Osteoblast (primary cell): ENCODE measurements at regions not wholly inside any gene's neighbourhood (a gene's known extent, or its start where the extent isn't known, plus 50 kb on each side); places are given as distances from the start of the nearest gene placed in this dataset.

Source experiments
- DNase-seq: peaks from one replicate; pipeline ENCODE4 v3.0.0; 2011; ENCODE audit warnings: low spot score, mixed read lengths; ENCODE audit not compliant: insufficient read length; ENCODE audit errors: missing footprints
- H2AFZ ChIP-seq: 2 replicates; pipeline ENCODE4 v1.6.0; 2011; ENCODE audit warnings: mild to moderate bottlenecking, low read length
- H3K27ac ChIP-seq: 2 replicates; pipeline ENCODE4 v1.5.1; 2011; ENCODE audit warnings: mild to moderate bottlenecking, low read depth, low read length, moderate library complexity
- H3K27me3 ChIP-seq: 2 replicates; pipeline ENCODE4 v1.6.0; 2012; ENCODE audit warnings: mild to moderate bottlenecking, control low read depth, inconsistent platforms, low read length, moderate library complexity; ENCODE audit not compliant: insufficient read depth
- H3K36me3 ChIP-seq: 2 replicates; pipeline ENCODE4 v1.5.1; 2011; ENCODE audit warnings: mild to moderate bottlenecking, low read length, control low read depth, moderate library complexity; ENCODE audit not compliant: insufficient read depth
- H3K4me1 ChIP-seq: 2 replicates; pipeline ENCODE4 v1.5.1; 2011; ENCODE audit warnings: mild to moderate bottlenecking, low read length, control low read depth, moderate library complexity; ENCODE audit not compliant: insufficient read depth
- H3K4me2 ChIP-seq: 2 replicates; pipeline ENCODE4 v1.6.0; 2011; ENCODE audit warnings: mild to moderate bottlenecking, low read length; ENCODE audit not compliant: insufficient read depth
- H3K4me3 ChIP-seq: fragments of 200-600 bp; sonication (generic); 3 replicates; pipeline ENCODE4 v1.5.1; 2012; ENCODE audit warnings: mild to moderate bottlenecking, low read length, inconsistent platforms; ENCODE audit not compliant: insufficient read depth
- H3K79me2 ChIP-seq: 2 replicates; pipeline ENCODE4 v1.6.0; 2012; ENCODE audit warnings: mild to moderate bottlenecking, low read length, control low read depth, inconsistent platforms; ENCODE audit not compliant: insufficient read depth
- H3K9me3 ChIP-seq: 2 replicates; pipeline ENCODE4 v1.5.1; 2011; ENCODE audit warnings: low read depth, low read length, control low read depth
- H4K20me1 ChIP-seq: 2 replicates; pipeline ENCODE4 v1.6.0; 2012; ENCODE audit warnings: mild to moderate bottlenecking, low read length, control low read depth; ENCODE audit not compliant: insufficient read depth
- TF ChIP-seq, protein P1 (sequence below): IDR thresholded peaks from 2 replicates; pipeline ENCODE4 v1.5.1; 2011; ENCODE audit warnings: mild to moderate bottlenecking, low read depth, low read length, moderate library complexity; ENCODE audit errors: extremely low read depth

DNA sequence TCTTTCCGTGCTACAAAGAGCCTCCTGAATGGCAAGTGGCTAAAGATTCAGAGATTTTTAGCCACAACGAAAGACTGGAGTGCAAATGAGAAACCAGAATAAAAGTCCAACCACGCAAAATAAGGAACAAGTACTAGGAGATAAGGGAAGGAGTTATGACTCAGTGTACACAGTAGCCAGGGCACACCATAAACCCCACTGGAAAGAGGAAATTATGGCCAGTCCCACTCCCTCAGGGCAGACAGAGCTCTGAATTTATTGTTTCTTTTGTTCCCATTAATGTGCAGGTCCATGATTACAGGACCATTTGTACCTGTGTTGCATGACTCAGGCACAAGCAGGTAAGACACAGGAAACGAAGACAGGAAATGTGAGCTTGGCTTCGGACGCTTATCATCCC, 150.3 kb upstream of the PREP start:
- no peaks in the 10 kb centered on the region for H3K36me3 ChIP-seq
- TF ChIP-seq, protein P1, sequence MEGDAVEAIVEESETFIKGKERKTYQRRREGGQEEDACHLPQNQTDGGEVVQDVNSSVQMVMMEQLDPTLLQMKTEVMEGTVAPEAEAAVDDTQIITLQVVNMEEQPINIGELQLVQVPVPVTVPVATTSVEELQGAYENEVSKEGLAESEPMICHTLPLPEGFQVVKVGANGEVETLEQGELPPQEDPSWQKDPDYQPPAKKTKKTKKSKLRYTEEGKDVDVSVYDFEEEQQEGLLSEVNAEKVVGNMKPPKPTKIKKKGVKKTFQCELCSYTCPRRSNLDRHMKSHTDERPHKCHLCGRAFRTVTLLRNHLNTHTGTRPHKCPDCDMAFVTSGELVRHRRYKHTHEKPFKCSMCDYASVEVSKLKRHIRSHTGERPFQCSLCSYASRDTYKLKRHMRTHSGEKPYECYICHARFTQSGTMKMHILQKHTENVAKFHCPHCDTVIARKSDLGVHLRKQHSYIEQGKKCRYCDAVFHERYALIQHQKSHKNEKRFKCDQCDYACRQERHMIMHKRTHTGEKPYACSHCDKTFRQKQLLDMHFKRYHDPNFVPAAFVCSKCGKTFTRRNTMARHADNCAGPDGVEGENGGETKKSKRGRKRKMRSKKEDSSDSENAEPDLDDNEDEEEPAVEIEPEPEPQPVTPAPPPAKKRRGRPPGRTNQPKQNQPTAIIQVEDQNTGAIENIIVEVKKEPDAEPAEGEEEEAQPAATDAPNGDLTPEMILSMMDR = no peak
- H3K79me2 ChIP-seq = no peaks in the 10 kb centered on the region
- DNase-seq = no peak
- no peak overlapping the region for H3K4me3 ChIP-seq
- H3K9me3 ChIP-seq = no peaks in the 10 kb centered on the region
- H3K27ac ChIP-seq = no peak overlapping the region
- peaks cover 2% of the 10 kb centered on the region for H3K27me3 ChIP-seq
- no peak overlapping the region for H3K4me2 ChIP-seq
- no peak overlapping the region for H2AFZ ChIP-seq
- H4K20me1 ChIP-seq = no peaks in the 10 kb centered on the region
- H3K4me1 ChIP-seq = no peaks in the 10 kb centered on the region

DNA sequence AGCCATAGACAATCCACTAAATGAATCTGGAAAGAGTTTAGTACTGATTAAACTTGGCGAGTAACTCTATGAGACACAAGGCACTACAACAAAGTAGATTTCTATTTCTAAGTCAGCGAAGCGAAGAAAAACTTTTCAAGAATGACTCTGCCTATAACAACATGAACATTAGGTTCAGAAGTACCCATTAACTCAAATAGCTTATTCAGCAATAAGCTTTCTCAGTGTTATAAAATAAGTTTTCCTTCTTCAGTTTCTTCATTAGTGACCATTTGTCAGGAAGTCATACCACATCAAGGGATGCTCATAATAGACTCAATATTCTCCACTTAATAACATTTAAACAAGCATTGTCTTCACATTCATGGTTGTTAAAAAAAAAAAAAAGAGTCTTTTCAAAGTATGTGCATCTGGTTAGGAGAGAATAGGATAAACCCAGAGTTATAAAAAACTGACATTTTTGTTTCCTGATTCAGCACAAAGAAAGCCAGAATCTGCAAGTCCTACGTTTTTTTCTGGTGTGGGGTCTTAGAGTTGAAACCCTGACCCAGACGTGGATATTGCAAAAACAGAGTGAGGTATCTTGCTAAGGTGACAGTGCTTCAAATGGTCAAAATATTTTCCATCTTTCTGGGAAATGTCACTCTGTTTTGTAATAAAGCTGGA, 148.2 kb upstream of the PREP start:
- no peak overlapping the region for H3K4me2 ChIP-seq
- H3K4me3 ChIP-seq = no peak overlapping the region
- H3K79me2 ChIP-seq = no peaks in the 10 kb centered on the region
- TF ChIP-seq, protein P1 = no peak
- no peaks in the 10 kb centered on the region for H3K36me3 ChIP-seq
- H3K27ac ChIP-seq = no peak overlapping the region
- no peaks in the 10 kb centered on the region for H3K4me1 ChIP-seq
- H3K27me3 ChIP-seq = peaks cover 2% of the 10 kb centered on the region
- H2AFZ ChIP-seq = no peak overlapping the region
- no peaks in the 10 kb centered on the region for H4K20me1 ChIP-seq
- no peak for DNase-seq
- H3K9me3 ChIP-seq = no peaks in the 10 kb centered on the region

DNA sequence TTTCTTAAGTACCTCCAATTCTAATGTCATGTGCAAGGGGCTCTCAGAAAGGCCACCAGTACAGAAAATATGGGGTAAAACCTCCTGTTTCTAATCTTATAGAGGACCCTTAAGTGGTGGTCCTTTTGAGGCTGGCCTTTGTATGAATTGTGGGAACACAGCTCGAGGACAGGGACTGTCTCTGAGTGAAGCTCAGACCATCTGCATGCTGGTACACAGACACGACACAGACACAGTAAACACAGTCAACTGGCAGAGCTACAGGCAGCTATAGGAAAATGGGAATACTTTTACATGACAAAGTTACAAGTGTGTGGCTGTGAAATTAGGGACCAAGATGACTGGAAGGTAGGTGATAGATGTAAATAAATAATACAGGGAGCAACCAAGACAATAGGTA, 143.9 kb upstream of the PREP start:
- Histone ChIP-seq H3K4me2 (no peak overlapping the region), H3K27me3 (peaks cover 2% of the 10 kb centered on the region), H3K36me3 (no peaks in the 10 kb centered on the region), H2AFZ (no peak overlapping the region), H3K27ac (no peak overlapping the region), H3K79me2 (no peaks in the 10 kb centered on the region), H3K4me3 (no peak overlapping the region), H3K4me1 (no peaks in the 10 kb centered on the region), H3K9me3 (no peaks in the 10 kb centered on the region), H4K20me1 (no peaks in the 10 kb centered on the region)
- TF ChIP-seq, protein P1 = no peak
- DNase-seq = no peak

DNA sequence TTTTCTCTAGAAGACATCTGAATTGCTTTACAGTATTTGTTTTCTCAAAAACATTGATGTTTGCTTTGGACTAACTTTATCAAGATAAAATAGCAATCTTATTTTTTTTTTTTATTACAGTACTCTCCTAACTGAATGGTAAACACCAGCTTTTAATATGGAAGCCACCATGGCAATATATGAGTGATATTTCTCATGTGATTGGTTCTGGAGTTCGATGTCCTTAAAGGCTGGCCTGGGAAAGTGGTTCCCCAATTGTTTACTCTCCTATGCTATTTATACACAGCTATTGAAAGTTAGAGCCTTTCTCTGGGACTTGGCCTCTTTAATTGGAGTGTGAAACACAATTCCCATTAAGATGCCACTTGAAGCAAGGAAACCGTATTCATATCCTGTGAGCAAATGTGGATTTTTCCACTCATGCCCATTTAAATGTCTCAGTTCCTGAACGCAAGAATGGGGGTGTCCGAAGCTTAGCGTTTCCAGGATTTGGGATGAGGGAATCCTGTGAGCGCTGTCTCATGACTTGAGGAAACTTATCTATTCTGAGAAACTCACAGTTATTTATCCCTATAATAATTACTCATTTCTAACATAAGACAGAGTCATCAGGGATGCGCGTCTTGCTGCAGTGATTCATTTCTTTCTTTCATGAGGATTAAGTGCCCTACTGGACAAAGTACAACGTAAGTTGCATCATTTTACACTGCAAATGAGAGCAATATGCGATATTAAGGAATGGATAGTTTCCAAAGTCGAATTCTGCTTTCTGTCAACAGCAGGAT, 143.3 kb upstream of the PREP start:
- Histone ChIP-seq H3K27ac (no peak overlapping the region), H2AFZ (no peak overlapping the region), H3K4me2 (no peak overlapping the region), H3K36me3 (no peaks in the 10 kb centered on the region), H4K20me1 (no peaks in the 10 kb centered on the region), H3K4me1 (no peaks in the 10 kb centered on the region), H3K27me3 (peaks cover 2% of the 10 kb centered on the region), H3K9me3 (no peaks in the 10 kb centered on the region), H3K4me3 (no peak overlapping the region), H3K79me2 (no peaks in the 10 kb centered on the region)
- DNase-seq = no peak
- TF ChIP-seq, protein P1 = no peak
